GM21619 (cell line): ENCODE measurements at regions not wholly inside any gene's neighbourhood (a gene's known extent, or its start where the extent isn't known, plus 50 kb on each side); places are given as distances from the start of the nearest gene placed in this dataset.
"Not testable (repeated sequence)": the region's sequence is repeated elsewhere in the genome, so short reads cannot be mapped to it uniquely, and the experiment has no call there.

Source experiments
- ATAC-seq: cut with Tn5 transposase; IDR thresholded peaks from one replicate; pipeline ENCODE4 v1.9.1; 2021; ENCODE audit not compliant: unreplicated experiment

DNA sequence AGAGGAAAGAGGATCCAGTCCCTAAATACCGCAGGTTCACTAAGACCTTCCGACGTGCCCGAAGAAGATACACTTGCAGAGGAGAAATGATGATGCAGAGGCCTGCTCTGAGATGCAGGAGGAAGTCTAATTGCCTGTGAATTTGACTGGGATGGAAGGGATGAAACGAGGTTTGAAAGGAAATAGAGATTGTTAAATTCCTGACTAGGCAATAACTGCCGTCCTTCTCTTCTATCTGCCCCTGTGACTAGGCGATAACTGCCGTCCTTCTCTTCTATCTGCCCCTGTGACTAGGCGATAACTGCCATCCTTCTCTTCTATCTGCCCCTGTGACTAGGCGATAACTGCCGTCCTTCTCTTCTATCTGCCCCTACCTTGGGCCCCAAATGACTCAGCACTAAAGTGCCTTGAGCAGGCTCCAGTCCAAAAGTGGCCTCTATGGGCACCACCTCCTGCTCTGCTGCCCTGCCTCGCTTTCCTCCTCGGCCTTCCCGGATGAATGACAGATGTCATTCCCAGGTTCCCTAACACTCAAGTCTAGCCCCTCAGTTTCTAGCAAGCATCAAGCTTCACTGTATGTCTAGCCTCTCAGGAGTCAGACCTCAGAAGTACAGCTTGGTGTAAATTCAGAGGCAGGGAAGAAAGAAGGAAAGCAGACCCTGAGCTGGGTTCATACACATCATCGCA, 189.1 kb downstream of the FOXD4L6 start:
- ATAC-seq: not testable (repeated sequence)

DNA sequence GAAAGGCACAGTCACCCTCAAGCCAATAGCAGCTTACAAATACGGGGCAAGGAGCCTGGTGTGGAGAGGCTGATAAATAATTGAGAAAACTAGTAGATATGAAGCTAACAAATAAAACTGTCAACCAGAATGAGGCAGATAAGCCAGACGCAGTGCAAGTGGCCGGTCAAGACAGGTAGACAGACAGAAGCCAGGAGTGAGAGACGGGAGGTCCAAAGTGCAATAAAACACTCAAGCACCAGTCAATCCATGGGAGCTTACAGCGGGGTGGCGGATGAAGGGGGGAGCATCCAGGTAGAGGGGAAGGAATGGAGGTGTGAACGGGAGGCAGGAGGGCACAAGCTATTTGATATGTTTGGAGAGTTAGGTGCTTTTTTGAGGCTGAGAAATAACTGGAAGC, 193.1 kb downstream of the FOXD4L6 start:
- ATAC-seq: no peak

DNA sequence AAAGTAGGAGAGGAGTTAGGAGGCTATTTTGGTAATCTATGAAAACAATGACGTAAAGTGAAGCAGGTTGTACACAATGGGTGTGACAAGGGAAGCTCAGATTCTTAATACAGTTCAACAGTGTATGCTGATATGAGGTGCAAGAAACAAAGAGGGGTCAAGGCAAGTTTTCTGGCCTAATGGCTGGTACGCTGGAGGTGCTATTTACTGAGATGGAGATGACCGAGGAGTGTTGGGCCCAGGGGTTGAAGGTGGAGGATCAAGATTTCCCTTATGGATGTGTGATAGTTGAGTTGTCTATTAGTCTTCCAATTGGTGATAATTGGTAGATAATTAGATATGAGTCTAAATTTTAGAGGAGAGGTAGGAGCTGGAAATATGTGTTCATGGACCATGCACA, 194.0 kb downstream of the FOXD4L6 start:
- not testable (repeated sequence) for ATAC-seq

DNA sequence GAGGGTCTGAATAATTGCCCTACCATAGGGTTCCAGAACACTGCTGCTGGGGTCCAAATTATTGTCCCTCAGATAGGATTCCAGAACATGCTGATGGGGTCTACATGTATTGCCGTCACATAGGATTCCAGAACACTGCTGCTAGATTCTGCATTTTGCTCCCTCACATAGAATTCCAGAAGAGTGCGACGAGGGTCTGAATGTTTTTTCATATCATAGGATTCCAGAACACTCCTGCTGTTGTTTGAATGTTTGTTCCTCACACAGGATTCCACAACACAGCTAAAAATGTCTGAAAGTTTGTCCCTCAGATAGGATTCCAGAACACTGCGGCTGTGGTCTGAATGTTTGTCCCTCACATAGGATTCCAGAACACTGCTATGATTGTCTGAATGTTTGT, 198.1 kb downstream of the FOXD4L6 start:
- not testable (repeated sequence) for ATAC-seq

DNA sequence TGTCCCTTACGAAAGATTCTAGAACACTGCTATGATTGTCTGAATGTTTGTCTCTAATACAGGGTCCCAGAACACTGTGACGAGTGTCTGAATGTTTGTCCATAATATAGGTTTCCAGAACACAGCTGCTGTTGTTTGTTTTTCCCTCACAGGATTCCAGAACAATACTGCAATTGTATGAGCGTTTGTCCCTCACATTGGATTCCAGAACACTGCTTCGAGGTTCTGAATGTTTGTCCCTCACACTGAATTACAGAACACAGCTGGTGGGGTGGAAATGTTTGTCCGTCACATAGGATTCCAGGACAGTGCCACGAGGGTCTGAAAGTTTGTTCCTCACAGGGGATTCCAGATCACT, 199.0 kb downstream of the FOXD4L6 start:
- not testable (repeated sequence) for ATAC-seq

DNA sequence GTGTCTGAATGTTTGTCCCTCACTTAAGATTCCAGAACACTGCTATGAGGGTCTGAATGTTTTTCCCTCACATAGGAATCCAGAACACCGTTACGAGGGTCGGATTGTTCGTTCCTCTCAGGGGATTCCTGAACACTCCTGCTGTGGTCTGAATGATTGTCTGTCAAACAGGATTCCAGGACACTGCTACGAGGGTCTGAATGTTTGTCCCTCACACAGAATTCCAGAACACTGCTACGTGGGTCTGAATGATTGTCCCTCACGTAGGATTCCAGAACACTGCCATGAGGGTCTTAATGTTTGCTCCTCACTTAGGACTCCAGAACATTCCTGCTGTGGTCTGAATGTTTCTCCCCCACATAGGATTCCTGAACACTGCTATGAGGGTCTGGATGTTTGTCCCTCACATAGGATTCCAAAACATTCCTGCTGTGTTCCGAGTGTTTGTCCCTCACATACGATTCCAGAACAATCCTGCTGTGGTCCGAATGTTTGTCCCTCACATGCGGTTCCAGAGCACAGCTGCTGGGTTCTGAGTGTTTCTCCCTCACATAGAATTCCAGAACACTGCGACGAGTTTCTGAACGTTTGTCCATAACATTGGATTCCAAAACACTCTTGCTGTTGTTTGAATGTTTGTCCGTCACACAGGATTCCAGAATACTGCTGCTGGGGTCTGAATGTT, 199.5 kb downstream of the FOXD4L6 start:
- ATAC-seq: no peak

DNA sequence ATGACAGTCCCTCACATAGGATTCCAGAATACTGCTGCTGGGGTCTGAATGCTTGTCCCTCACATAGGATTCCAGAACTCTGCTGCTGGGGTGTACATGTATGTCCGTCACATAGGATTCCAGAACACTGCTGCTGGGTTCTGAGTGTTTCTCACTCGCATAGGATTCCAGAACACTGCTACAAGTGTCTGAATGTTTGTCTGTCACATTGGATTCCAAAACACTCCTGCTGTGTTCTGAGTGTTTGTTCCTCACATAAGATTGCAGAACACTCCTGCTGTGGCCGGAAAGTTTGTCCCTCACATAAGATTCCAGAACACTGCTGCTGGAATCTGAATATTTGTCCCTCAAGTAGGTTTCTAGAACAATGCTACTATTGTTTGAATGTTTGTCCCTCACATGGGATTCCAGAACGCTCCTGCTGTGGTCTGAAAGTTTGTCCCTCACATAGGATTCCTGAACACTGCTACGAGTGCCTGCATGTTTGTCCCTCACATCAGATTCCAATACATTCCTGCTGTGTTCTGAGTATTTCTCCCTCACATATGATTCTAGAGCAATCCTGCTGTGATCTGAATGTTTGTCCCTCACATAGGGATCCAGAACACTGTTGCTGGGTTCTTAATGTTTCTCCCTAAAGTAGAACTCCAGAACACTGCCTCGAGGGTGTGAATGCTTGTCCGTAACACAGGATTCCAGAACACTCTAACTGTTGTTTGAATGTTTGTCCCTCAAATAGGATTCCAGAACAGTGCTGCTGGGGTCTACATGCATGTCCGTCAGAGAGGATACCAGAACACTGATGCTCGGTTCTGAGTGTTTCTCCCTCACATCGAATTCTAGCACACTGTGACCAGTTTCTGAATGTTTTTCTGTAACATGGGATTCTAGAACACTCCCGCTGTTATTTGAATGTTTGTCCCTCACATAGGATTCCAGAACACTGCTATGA, 200.4 kb downstream of the FOXD4L6 start:
- ATAC-seq: no peak

DNA sequence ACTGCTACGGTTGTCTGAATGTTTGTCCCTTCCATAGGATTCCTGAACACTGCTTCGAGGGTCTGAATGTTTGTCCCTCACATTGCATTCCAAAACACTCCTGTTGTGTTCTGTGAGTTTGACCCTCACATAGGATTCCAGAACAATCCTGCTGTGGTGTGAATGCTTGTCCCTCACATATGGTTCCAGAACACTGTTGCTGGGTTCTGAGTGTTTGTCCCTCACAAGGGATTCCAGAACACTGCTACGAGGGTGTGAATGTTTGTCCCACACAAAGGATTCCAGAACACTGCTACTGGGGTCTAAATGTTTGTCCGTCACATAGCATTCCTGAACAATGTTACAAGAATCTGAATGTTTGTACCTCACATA, 201.2 kb downstream of the FOXD4L6 start:
- ATAC-seq: no peak

DNA sequence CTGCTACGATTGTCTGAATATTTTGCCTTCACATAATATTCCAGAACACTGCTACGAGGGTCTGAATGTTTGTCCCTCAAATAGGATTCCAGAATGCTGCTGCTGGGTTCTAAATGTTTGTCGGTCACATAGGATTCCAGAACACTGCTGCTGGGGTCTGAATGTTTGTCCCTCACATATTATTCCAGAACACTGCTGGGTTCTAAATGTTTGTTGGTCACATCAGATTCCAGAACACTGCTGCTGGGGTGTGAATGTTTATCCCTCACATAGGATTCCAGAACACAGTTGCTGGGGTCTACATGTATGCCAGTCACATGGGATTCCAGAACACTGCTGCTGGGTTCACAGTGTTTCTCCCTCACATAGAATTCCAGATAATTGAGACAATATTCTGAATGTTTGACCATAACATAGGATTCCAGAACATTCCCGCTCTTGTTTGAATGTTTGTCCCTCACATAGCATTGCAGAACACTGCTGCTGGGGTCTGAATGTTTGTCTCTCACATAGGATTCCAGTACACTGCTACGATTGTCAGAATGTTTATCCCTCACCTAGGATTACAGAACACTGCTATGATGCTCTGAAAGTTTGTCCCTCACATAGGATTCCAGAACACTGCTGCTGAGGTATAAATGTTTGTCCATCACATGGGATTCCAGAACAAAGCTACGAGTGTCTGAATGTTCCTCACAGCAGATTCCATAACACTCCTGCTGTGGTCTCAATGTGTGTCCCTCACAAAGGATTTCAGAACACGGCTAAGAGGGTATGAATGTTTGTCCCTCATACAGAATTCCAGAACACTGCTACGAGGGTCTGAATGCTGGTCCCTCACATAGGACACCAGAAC, 201.8 kb downstream of the FOXD4L6 start:
- no peak for ATAC-seq

DNA sequence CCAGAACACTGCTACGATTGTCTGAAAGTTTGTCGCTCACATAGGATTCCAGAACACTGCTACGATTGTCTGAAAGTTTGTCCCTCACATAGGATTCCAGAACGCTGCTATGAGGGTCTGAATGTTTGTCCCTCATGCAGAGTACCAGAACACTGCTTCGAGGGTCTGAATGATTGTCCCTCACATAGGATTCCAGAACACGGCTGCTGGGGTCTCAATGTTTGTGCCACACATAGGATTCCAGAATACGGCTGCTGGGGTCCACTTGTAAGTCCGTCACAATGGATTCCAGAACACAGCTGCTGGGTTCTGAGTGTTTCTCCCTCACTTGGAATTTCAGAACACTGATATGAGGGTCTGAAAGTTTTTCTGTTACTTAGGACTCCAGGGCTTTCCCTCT, 203.3 kb downstream of the FOXD4L6 start:
- ATAC-seq: no peak

DNA sequence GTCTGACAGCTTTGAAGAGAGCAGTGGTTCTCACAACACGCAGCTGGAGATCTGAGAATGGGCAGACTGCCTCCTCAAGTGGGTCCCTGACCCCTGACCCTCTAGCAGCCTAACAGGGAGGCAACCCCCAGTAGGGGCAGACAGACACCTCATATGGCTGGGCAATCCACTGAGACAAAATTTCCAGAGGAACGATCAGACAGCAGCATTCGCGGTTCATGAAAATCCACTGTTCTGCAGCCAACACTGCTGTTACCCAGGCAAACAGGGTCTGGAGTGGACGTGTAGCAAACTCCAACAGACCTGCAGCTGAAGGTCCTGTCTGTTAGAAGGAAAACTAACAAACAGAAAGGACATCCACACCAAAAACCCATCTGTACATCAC, 212.1 kb downstream of the FOXD4L6 start:
- not testable (repeated sequence) for ATAC-seq

DNA sequence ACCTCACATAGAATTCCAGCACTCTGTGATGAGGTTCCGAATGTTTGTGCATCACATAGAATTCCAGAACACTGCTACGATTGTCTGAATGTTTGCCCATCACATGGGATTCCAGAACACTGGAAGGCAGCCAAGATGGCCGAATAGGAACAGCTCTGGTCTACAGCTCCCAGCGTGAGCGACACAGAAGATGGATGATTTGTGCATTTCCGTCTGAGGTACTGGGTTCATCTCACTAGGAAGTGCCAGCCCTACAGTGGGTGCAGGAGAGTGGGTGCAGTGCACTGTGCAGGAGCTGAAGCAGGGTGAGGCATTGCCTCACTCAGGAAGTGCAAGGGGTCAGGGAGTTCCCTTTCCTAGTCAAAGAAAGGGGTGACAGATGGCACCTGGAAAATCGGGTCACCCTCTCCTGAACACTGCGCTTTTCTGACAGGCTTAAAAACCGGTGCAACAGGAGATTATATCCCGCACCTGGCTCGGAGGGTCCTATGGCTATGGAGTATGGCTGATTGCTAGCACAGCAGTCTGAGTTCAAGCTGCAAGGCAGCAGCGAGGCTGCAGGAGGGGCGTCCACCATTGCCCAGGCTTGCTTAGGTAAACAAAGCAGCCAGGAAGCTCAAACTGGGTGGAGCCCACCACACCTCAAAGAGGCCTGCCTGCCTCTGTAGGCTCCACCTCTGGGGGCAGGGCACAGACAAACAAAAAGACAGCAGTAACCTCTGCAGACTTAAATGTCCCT, 212.7 kb downstream of the FOXD4L6 start:
- ATAC-seq: not testable (repeated sequence)

DNA sequence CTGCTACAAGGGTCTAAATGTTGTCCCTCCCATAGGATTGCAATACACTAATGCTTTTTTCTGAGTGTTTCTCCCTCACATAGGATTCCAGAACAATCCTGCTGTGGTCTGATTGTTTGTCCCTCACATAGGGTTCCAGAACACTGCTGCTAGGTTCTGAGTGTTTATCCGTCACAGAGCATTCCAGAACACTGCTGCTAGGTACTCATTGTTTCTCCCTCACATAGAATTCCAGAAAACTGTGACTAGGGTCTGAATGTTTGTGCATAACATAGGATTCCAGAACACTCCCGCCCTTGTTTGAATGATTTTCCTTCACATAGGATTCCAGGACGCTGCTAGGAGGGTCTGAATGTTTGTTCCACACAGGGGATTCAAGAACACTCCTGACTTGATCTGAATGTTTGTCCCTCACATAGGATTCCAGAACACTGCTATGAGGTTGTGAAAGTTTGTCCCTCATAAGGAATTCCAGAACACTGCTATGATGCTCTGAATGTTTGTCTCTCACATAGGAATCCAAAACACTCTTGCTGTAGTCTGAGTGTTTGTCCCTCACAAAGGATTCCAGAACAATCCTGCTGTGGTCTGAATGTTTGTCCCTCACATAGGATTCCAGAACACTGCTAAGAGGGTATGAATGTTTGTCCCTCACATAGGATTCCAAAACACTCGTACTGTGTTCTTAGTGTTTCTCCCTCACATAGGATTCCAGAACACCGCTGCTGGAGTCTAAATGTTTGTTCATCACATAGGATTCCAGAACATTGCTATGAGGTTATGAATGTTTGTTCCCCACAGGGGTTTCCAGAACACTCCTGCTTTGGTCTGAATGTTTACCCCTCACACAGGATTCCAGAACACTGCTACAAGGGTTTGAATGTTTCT, 213.5 kb downstream of the FOXD4L6 start:
- no peak for ATAC-seq

DNA sequence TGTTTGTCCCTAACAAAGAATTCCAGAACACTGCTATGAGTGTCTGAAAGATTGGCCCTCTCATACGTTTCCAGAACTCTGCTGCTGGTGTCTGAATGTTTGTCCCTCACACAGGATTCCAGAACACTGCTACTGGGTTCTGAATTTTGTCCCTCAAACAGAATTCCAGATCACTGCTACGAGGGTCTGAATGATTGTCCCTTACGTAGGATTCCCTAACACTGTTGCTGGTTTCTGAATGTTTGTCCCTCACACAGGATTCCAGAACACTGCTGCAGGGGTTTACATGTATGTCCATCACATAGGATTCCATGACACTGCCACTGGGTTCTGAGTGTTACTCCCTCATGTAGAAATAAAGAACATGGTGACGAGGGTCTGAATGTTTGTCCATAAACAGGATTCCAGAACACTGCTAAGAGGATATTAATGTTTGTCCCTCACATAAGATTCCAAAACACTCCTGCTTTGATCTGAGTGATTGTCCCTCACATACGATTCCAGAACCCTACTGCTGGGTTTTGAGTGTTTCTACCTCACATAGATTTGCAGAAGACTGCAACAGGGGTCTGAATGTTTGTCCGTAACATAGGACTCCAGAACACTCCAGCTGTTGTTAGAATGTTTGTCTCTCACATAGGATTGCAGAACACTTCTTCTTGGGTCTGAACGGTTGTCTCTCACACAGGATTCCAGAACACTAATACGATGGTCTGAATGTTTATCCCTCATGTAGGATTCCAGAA, 214.4 kb downstream of the FOXD4L6 start:
- ATAC-seq: no peak

DNA sequence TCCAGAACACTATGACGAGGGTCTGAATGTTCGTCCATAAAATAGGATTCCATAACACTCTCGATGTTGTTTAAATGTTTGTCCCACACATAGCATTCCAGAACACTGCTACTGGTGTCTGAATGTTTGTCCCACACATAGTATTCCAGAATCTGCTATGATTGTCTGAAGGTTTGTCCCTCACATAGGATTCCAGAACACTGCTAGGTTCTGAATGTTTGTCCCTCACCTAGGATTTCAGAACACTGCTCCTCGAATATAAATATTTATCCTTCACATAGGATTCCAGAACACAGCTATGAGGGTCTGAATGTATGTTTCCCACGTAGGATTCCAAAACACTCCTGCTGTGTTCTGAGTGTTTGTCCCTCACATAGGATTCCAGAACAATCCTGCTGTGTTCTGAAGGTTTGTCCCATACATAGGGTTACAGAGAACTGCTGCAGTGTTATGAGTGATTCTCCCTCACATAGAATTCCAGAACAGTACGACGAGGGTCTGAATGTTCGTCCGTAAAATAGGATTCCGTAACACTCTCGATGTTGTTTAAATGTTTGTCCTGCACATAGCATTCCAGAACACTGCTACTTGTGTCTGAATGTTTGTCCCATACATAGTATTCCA, 215.3 kb downstream of the FOXD4L6 start:
- no peak for ATAC-seq

DNA sequence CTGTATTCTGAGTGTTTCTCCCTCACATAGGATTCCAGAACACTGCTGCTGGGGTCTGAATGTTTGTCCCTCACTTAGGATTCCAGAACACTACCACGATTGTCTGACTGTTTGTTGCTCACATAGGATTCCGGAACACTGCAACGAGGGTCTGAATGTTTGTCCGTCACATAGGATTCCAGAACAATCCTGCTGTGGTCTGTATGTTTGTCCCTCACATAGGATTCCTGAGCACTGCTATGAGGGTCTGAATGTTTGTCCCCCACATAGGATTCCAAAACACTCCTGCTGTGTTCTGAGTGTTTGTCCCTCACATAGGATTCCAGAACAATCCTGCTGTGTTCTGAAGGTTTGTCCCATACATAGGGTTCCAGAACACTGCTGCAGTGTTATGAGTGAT, 215.8 kb downstream of the FOXD4L6 start:
- ATAC-seq: not testable (repeated sequence)

DNA sequence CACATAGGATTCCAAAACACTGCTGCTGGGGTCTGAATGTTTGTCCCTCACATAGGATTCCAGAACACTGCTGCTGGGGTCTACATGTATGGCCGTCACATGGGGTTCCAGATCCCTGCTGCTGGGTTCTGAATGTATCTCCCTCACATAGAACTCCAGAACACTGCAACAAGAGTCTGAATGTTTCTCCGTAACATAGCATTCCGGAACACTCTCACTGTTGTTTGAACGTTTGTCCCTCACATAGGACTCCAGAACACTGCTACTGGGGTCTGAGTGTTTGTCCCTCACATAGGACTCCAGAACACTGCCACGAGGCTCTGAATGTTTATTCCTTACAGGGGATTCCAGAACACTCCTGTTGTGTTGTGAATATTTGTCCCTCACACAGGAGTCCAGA, 216.8 kb downstream of the FOXD4L6 start:
- no peak for ATAC-seq

DNA sequence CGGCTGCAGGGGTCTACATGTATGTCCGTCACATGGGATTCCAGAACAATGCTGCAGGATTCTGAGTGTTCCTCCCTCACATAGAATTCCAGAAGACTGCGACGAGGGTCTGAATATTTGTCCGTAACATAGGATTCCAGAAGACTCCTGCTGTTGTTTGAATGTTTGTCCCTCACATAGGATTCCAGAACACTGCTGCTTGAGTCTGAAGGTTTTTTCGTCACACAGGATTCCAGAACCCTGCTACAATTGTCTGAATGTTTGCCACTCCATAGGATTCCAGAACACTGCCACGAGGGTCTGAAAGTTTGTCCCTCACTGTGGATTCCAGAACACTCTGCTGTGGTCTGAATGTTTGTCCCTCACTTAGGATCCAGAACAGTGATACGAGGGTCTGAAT, 217.5 kb downstream of the FOXD4L6 start:
- ATAC-seq: not testable (repeated sequence)
